NCI-H1092 treated with DMSO at 0.1 percent for 48 hours (cell line): ENCODE measurements at regions not wholly inside any gene's neighbourhood (a gene's known extent, or its start where the extent isn't known, plus 50 kb on each side); places are given as distances from the start of the nearest gene placed in this dataset.

Source experiments
- DNase-seq: peaks from one replicate; lab custom pipeline; 2025; lab: John Stamatoyannopoulos, UW

DNA sequence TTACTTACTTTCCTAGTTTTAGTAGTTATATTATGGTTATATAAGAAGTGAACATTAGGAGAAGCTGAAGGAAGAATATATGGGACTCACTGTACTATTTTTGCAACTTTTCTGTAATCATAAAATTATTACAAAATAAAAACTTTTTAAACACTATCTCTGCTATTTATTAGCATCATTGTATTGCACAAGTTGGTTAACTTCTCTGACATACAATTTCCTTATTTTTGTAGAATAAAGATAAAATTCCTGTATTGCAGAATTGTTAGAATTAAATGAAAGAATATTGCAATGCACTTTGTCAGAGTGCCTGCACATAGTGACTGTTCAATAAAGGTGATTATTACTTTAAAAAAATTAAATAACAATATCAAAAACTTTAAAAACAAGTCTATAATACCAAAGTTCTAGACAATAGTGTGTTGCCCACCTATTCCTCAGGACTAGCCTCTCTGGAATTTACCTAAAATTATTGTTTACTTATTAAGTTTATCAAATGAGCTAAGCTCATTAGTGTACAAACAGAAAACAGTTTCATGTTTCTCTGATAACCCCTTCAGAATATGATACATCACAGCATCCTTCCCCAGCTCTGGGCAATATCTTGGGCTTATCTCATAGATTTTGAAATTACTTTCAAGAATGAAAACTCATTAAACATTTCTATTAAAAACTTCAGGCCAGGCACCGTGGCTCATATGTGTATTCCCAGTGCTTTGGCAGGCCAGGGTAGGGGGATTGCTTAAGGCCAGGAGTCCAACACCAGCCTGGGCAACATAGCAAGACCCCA is 77.4 kb upstream of the TMPO start:
- no peak for DNase-seq

- no peak for DNase-seq
These were observed 76.6 kb upstream of the TMPO start for GRCh38 chr12:98438656-98439230.

DNA sequence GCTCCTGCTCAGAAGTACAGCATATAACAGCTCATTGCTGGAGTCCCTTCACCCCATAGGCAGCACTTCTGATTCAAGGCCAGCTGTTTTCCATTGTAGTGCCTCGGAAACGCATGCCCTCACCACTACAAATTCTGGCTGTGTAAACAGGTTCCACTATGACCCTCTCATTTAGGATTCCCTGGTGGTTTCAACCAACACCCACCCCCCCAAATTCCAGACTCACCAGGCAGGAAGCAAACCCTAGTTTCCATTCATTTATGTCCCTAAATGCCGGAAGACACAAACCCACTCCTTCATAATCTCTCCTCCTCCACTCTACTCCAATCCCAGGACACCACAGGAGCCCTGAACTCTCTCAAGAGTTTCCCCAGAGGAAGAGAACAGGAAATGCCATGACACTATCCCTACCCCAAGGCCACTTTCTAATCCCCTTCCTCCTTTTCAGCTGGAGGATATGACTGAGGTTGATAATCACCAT is 75.9 kb upstream of the TMPO start:
- DNase-seq, result no peak

- DNase-seq, result no peak
These were observed 75.3 kb upstream of the TMPO start for GRCh38 chr12:98439981-98440581.

DNA sequence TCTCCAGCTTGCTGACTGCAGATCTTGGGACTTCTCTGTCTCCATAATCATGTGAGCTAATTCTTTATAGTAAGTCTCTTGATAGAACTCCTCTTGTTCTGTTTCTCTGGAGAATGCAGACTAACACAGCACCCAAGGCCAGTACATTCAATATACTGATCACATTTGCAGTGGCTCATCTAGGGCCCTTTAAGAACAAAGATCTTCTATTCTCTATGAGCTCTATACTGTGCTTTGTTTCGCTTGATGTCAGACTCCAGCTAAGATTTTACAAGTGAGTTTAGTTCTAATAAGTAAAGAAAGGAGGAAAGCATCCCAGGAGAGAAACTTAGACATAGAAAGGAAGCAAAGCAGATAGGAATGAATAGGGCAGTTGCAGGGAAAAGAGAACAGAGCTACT is 69.3 kb upstream of the TMPO start:
- no peak for DNase-seq

DNA sequence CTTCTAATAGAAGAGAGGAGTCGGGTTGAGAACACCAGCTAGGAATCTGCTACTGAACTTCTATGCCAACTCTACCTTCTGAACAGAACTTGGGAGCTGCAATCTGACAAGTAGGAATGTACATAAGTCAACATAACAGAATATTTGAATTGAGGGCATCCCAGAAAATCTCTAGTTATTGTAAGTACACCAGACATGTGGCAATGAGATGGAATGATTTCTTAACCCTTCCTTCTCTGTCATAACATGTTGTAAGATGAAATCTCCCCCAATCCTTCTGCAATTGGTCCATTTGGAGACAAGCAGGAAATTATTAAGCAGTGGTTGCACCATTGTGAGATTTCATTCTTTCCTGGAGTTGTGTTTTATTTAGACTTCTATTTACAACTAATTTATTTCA is 68.7 kb upstream of the TMPO start:
- no peak for DNase-seq

- DNase-seq, result no peak
These were observed 65.8 kb upstream of the TMPO start for GRCh38 chr12:98449584-98449983.

GRCh38 chr12:98453070-98453469 is 62.3 kb upstream of the TMPO start:
- DNase-seq, result no peak

- DNase-seq, result no peak
These were observed 61.9 kb upstream of the TMPO start for GRCh38 chr12:98453492-98453891.

- no peak for DNase-seq
These were observed 59.3 kb upstream of the TMPO start for GRCh38 chr12:98456041-98456440.

- DNase-seq, result peak; percentile 24
These were observed 58.5 kb upstream of the TMPO start for GRCh38 chr12:98456576-98457573.

DNA sequence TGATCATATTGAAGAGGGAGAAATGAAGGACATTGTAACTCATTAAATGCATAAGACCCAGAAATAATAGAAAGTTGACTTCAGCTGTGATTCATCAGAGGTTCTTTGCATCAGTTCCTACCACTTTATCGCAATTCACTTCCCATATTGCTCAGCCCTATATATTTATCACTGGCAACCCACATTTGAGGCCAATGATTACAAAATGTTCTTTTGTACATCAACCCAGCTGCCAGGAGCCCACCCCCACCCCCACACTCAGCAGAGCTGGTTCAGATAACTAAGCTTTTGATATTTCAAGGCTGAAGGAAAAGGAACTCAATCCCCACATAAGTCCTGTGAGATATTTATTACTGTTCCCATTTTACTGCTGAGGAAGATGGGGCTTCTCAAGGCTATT is 51.2 kb upstream of the TMPO start:
- DNase-seq, result no peak

DNA sequence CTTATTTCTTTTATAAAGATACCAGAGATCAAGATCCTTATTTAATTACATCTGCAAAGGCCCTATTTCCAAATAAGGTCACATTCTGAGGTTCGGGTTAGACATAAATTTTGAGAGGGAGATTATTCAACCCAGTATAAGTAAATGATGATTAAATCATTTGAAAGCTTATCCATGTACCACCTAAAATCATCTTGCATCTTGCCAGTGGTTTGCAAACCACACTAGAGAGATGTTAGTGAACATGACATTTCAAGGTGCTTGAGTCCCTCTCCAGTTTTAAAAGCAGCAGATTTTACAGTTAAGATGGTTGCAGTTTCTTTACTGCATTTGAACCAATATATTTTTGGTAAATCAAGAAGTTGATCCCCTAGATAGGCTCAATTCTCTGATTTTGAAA is 49.9 kb upstream of the TMPO start:
- no peak for DNase-seq
